PC-3 (cell line): ENCODE measurements at regions not wholly inside any gene's neighbourhood (a gene's known extent, or its start where the extent isn't known, plus 50 kb on each side); places are given as distances from the start of the nearest gene placed in this dataset.

Experiments used
- ATAC-seq: fragments of 200-7000 bp; cut with Tn5 transposase; 2 replicates; pipeline ENCODE4 v1.9.1; 2020; ENCODE audit warnings: mild to moderate bottlenecking, moderate library complexity
- BruUV-seq: library from RNA; stranded (reverse); fragments of 400-500 nt; replicated peaks from 2 replicates; lab custom pipeline; 2021; lab: Mats Ljungman, UMichigan
- CTCF ChIA-PET: fragments of 300-600 bp; sonication (Branson Sonifier 250); formaldehyde crosslinking; loops from one replicate; lab custom pipeline; 2022; ENCODE audit warnings: antibody characterized with exemption; lab: Charles Lee
- POLR2A ChIA-PET: fragments of 300-600 bp; sonication (Branson Sonifier 250); formaldehyde crosslinking; loops from one replicate; lab custom pipeline; 2022; ENCODE audit warnings: antibody characterized with exemption; ENCODE audit not compliant: unreplicated experiment; lab: Charles Lee
- DNase-seq: peaks from one replicate; pipeline ENCODE4 v3.0.0-alpha.2; 2015
- H2AFZ ChIP-seq: fragments of 300-600 bp; sonication (generic); 2 replicates; pipeline ENCODE4 v1.6.0; 2016; ENCODE audit warnings: antibody characterized with exemption, low read length
- H3F3A ChIP-seq: fragments of 300-600 bp; sonication (generic); one replicate; pipeline ENCODE4 v1.6.0; 2017; ENCODE audit warnings: antibody characterized with exemption, low read length, control low read depth, mild to moderate bottlenecking; ENCODE audit not compliant: unreplicated experiment
- H3K27ac ChIP-seq: fragments of 300-600 bp; sonication (generic); 2 replicates; pipeline ENCODE4 v1.5.1; 2016; ENCODE audit warnings: mild to moderate bottlenecking, low read length
- H3K27me3 ChIP-seq: fragments of 300-600 bp; sonication (generic); 2 replicates; pipeline ENCODE4 v1.6.1; 2016; ENCODE audit warnings: low read length, mixed read lengths
- H3K36me3 ChIP-seq: fragments of 300-600 bp; sonication (generic); 2 replicates; pipeline ENCODE4 v1.6.1; 2016; ENCODE audit warnings: low read depth, mixed run types, low read length, mixed read lengths
- H3K4me1 ChIP-seq: fragments of 300-600 bp; sonication (generic); 2 replicates; pipeline ENCODE4 v1.5.1; 2016; ENCODE audit warnings: low read length; ENCODE audit not compliant: insufficient read depth
- H3K4me2 ChIP-seq: fragments of 300-600 bp; sonication (generic); 2 replicates; pipeline ENCODE4 v1.6.0; 2016; ENCODE audit warnings: low read length
- H3K4me3 ChIP-seq: fragments of 300-600 bp; sonication (generic); 2 replicates; pipeline ENCODE4 v1.5.1; 2016; ENCODE audit warnings: mild to moderate bottlenecking, low read length, mixed read lengths
- H3K79me2 ChIP-seq: fragments of 300-600 bp; sonication (generic); 2 replicates; pipeline ENCODE4 v1.6.1; 2017; ENCODE audit warnings: low read length, mixed read lengths
- H3K9ac ChIP-seq: fragments of 300-600 bp; sonication (generic); 2 replicates; pipeline ENCODE4 v1.6.0; 2016; ENCODE audit warnings: mild to moderate bottlenecking, low read length
- H3K9me2 ChIP-seq: fragments of 300-600 bp; sonication (generic); replicated peaks from 2 replicates; pipeline ENCODE4 v1.6.1; 2016; ENCODE audit warnings: mixed run types, low read length, mixed read lengths
- H3K9me3 ChIP-seq: fragments of 300-600 bp; sonication (generic); 2 replicates; pipeline ENCODE4 v1.6.1; 2016; ENCODE audit warnings: low read length, mixed read lengths
- H4K20me1 ChIP-seq: fragments of 300-600 bp; sonication (generic); 2 replicates; pipeline ENCODE4 v1.6.1; 2016; ENCODE audit warnings: low read length, mixed read lengths
- EZH2 ChIP-seq: fragments of 300-600 bp; sonication (generic); IDR thresholded peaks from one replicate; pipeline ENCODE4 v1.6.1; 2017; ENCODE audit warnings: antibody characterized with exemption, mild to moderate bottlenecking, low read length; ENCODE audit not compliant: unreplicated experiment
- EZH2phosphoT487 ChIP-seq: fragments of 300-600 bp; sonication (generic); IDR thresholded peaks from 2 replicates; pipeline ENCODE4 v1.6.1; 2018; ENCODE audit warnings: mild to moderate bottlenecking, antibody characterized with exemption, low read length, borderline replicate concordance
- intact Hi-C: fragments of 100-400 bp; cut with micrococcal nuclease; formaldehyde crosslinking; loops from 2 replicates; pipeline ENCODE4 v1.9.0; 2023
- TF ChIP-seq, protein P1 (sequence below): fragments of 300-600 bp; sonication (generic); conservative IDR thresholded peaks from 2 replicates; pipeline ENCODE4 v1.5.1; 2017; ENCODE audit warnings: antibody characterized with exemption, low read depth, mild to moderate bottlenecking, low read length

DNA sequence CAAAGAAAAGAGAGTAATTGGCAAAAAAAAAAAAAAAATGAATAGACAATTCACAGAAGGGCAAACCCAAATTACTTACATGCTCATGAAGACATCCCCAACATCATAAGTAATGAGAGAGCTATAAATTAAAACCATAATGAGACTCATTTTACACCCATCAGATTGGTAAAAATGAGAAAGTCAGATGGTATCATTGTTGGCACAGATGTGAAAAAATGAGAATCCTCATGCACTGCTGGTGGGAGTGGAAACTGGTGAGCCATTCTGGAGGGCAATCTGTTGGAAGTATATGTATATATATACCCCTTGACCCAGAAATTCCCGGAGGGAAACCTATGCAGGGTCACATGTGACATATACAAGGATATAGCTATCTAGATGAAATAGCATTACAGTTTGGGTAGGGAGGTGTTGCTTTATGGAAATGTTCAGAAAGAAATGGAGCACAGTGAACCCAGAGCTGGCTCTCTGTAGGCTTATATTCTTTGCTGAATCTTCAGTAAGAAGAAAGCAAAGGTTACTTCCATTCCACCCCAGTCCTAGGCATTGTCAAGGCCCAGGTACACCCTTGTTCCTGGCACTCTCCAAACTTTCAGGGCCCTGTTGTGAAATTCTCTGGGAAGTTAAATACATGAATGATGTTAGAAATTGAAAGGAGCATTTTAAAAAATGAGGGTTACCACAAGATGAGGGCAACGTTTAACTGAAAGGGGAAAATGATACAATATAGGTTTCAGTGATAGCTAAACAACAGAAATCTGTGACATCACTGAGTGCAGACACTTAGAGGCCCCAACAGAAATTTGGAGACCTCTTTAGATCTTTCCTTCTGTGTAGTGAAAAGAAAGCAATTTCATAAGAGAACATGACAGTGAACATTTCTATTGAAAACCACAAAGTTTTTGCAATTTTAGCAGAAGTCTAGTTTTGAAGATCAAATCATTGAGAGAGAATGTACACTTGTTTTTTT lies 132.7 kb upstream of the TPRG1 start:
- BruUV-seq = no TSS peak
- 0 out of 2 replicates have a peak, but pooled peaks cover 2% of the 10 kb centered on the region for H3K9me3 ChIP-seq
- H4K20me1 ChIP-seq = no peaks in the 10 kb centered on the region
- H3K4me3 ChIP-seq = no peak overlapping the region
- H2AFZ ChIP-seq = no peak overlapping the region
- CTCF ChIA-PET = interaction anchor here (0.5 kb wide), 1 partner anchor 190 kb away, joined by 4 read pairs; no protein-coding TSS in a partner anchor
- no peaks in the 10 kb centered on the region for H3F3A ChIP-seq
- H3K27me3 ChIP-seq = no peaks in the 10 kb centered on the region
- ATAC-seq (no peak), DNase-seq (no peak)
- TF ChIP-seq EZH2phosphoT487 (no peak), EZH2 (no peak)
- TF ChIP-seq, protein P1, sequence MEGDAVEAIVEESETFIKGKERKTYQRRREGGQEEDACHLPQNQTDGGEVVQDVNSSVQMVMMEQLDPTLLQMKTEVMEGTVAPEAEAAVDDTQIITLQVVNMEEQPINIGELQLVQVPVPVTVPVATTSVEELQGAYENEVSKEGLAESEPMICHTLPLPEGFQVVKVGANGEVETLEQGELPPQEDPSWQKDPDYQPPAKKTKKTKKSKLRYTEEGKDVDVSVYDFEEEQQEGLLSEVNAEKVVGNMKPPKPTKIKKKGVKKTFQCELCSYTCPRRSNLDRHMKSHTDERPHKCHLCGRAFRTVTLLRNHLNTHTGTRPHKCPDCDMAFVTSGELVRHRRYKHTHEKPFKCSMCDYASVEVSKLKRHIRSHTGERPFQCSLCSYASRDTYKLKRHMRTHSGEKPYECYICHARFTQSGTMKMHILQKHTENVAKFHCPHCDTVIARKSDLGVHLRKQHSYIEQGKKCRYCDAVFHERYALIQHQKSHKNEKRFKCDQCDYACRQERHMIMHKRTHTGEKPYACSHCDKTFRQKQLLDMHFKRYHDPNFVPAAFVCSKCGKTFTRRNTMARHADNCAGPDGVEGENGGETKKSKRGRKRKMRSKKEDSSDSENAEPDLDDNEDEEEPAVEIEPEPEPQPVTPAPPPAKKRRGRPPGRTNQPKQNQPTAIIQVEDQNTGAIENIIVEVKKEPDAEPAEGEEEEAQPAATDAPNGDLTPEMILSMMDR = no peak
- H3K4me2 ChIP-seq = no peak overlapping the region
- POLR2A ChIA-PET = no interaction called here
- H3K27ac ChIP-seq = no peak overlapping the region
- H3K9ac ChIP-seq = no peak overlapping the region
- H3K79me2 ChIP-seq = no peaks in the 10 kb centered on the region
- no peaks in the 10 kb centered on the region for H3K4me1 ChIP-seq
- no peaks in the 10 kb centered on the region for H3K36me3 ChIP-seq
- intact Hi-C loops = no loop called here
- H3K9me2 ChIP-seq = no peaks in the 10 kb centered on the region

GRCh38 chr3:189040656-189041335 lies 131.0 kb upstream of the TPRG1 start:
- Histone ChIP-seq H3K27ac (no peak overlapping the region), H3K9me2 (no peaks in the 10 kb centered on the region), H3K4me1 (no peaks in the 10 kb centered on the region), H2AFZ (no peak overlapping the region), H3K4me3 (no peak overlapping the region), H3K4me2 (no peak overlapping the region), H3K27me3 (no peaks in the 10 kb centered on the region), H3F3A (no peaks in the 10 kb centered on the region), H3K9ac (no peak overlapping the region), H3K79me2 (no peaks in the 10 kb centered on the region), H3K36me3 (no peaks in the 10 kb centered on the region), H3K9me3 (0 out of 2 replicates have a peak, but pooled peaks cover 2% of the 10 kb centered on the region), H4K20me1 (no peaks in the 10 kb centered on the region)
- DNase-seq (no peak), ATAC-seq (no peak)
- intact Hi-C loops = loop anchor here (2.0 to 5.0 kb wide), 4 partner anchors 63 to 1302 kb away; no protein-coding TSS in a partner anchor
- BruUV-seq = no TSS peak
- TF ChIP-seq EZH2 = no peak
- TF ChIP-seq, protein P1 = no peak
- no peak for TF ChIP-seq EZH2phosphoT487
- POLR2A ChIA-PET = no interaction called here
- CTCF ChIA-PET = interaction anchor here (0.6 to 1.2 kb wide), 3 partner anchors 18 to 91 kb away, joined by 3 to 4 read pairs (median 3); no protein-coding TSS in a partner anchor
